Left ventricle myocardium inferior (tissue), 1 donor: ENCODE measurements at regions not wholly inside any gene's neighbourhood (a gene's known extent, or its start where the extent isn't known, plus 50 kb on each side); places are given as distances from the start of the nearest gene placed in this dataset.
"Not testable (repeated sequence)": the region's sequence is repeated elsewhere in the genome, so short reads cannot be mapped to it uniquely, and the experiment has no call there.

Source experiments
- DNase-seq: peaks from one replicate; pipeline ENCODE4 v3.0.0-alpha.2; 2020
- H3K27ac ChIP-seq: fragments of 200-600 bp; replicated peaks from 2 replicates; pipeline ENCODE4 v1.8.0; 2021
- H3K27me3 ChIP-seq: fragments of 200-600 bp; 2 replicates; pipeline ENCODE4 v1.8.0; 2021; ENCODE audit warnings: low read depth
- H3K36me3 ChIP-seq: fragments of 200-600 bp; 2 replicates; pipeline ENCODE4 v1.8.0; 2021
- H3K4me1 ChIP-seq: fragments of 200-600 bp; 2 replicates; pipeline ENCODE4 v1.8.0; 2021
- H3K4me3 ChIP-seq: fragments of 200-600 bp; 2 replicates; pipeline ENCODE4 v1.8.0; 2021; ENCODE audit warnings: mild to moderate bottlenecking, moderate library complexity
- H3K9me3 ChIP-seq: fragments of 200-600 bp; replicated peaks from 2 replicates; pipeline ENCODE4 v1.8.0; 2021
- intact Hi-C: fragments of 100-400 bp; cut with micrococcal nuclease; formaldehyde crosslinking; loops from one replicate; pipeline ENCODE4 v1.11.0; 2022
- TF ChIP-seq, protein P1 (sequence below): fragments of 200-600 bp; IDR thresholded peaks from 2 replicates; pipeline ENCODE4 v1.8.0; 2021; ENCODE audit warnings: antibody characterized with exemption, mild to moderate bottlenecking, borderline replicate concordance
- donor health status: DM: no; HTN: yes; CAD: no; lungs with severe emphysema.

DNA sequence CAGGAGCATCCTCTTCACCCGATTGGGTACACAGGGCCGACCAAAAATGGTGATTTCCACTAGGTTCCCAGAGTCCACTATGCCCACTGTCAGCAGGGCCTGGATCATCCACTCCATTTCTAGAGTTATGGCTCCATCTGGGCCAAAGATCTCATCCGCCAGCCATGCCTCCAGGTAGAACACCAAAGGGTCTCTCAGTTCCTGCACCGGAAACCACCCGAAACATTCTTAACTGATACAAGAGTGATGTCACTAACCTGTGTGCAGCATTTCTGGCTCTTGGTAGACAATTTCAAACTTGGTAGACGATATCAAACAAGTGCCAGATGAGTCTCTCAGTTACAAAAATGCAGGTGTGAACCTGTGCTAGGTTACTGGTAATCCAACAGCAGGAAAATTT lies 306.1 kb downstream of the BCOR start:
- no peaks in the 10 kb centered on the region for H3K4me1 ChIP-seq
- no peak overlapping the region for H3K27ac ChIP-seq
- H3K4me3 ChIP-seq, result no peak overlapping the region
- no peaks in the 10 kb centered on the region for H3K27me3 ChIP-seq
- no peaks in the 10 kb centered on the region for H3K36me3 ChIP-seq
- TF ChIP-seq, protein P1, sequence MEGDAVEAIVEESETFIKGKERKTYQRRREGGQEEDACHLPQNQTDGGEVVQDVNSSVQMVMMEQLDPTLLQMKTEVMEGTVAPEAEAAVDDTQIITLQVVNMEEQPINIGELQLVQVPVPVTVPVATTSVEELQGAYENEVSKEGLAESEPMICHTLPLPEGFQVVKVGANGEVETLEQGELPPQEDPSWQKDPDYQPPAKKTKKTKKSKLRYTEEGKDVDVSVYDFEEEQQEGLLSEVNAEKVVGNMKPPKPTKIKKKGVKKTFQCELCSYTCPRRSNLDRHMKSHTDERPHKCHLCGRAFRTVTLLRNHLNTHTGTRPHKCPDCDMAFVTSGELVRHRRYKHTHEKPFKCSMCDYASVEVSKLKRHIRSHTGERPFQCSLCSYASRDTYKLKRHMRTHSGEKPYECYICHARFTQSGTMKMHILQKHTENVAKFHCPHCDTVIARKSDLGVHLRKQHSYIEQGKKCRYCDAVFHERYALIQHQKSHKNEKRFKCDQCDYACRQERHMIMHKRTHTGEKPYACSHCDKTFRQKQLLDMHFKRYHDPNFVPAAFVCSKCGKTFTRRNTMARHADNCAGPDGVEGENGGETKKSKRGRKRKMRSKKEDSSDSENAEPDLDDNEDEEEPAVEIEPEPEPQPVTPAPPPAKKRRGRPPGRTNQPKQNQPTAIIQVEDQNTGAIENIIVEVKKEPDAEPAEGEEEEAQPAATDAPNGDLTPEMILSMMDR, result no peak
- H3K9me3 ChIP-seq, result no peaks in the 10 kb centered on the region
- DNase-seq, result no peak
- intact Hi-C loops, result no loop called here

DNA sequence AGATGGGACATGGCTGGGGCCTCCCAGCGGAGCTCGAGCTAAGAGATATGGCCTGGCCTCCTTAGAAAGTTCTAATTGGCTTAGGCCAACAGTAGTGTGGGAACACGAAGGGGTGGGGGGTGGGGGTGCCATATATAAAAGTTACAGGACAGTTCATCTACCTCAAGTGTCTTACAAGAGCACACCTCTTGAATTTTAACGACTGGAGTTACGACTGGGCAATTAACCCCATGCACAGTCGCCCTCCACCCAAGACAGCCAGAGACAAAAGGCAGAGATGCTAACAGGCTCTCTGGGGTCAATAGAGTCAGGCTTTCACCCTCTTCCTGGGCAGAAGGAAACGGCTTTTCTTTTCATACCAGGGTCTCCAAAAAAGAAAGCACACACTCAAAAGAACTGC lies 302.2 kb downstream of the BCOR start:
- Histone ChIP-seq H3K27me3 (no peaks in the 10 kb centered on the region), H3K4me1 (no peaks in the 10 kb centered on the region), H3K27ac (no peak overlapping the region), H3K36me3 (no peaks in the 10 kb centered on the region), H3K9me3 (no peaks in the 10 kb centered on the region), H3K4me3 (no peak overlapping the region)
- no peak for DNase-seq
- TF ChIP-seq, protein P1, result no peak
- intact Hi-C loops, result no loop called here

DNA sequence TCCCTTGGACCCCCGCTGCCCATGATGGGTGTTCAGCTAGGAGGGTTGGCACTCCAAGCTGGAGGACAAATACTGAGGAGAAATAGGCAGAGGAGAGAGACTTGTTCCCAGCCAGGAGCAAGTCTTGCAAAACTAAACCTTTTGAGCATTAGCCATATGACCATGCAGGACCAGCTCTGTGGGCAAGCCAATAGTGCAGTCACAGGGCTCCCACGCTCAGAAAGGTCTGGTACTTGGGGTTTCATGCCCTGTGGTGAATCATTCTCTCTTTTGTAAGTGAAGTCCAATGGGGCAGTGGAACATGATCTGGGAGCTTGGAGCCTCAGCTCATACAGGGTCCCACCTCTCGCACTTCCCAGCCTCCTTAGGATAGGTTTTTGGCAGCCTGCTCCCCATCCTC lies 300.9 kb downstream of the BCOR start:
- H3K36me3 ChIP-seq, result no peaks in the 10 kb centered on the region
- DNase-seq, result no peak
- H3K27ac ChIP-seq, result no peak overlapping the region
- intact Hi-C loops, result no loop called here
- H3K9me3 ChIP-seq, result no peaks in the 10 kb centered on the region
- H3K4me3 ChIP-seq, result no peak overlapping the region
- TF ChIP-seq, protein P1, result no peak
- H3K4me1 ChIP-seq, result no peaks in the 10 kb centered on the region
- H3K27me3 ChIP-seq, result no peaks in the 10 kb centered on the region

- H3K9me3 ChIP-seq, H3K27me3 ChIP-seq, intact Hi-C loops: not testable (repeated sequence)
Observed at GRCh38 chrX:39798488-39798887, 299.3 kb downstream of the BCOR start.

DNA sequence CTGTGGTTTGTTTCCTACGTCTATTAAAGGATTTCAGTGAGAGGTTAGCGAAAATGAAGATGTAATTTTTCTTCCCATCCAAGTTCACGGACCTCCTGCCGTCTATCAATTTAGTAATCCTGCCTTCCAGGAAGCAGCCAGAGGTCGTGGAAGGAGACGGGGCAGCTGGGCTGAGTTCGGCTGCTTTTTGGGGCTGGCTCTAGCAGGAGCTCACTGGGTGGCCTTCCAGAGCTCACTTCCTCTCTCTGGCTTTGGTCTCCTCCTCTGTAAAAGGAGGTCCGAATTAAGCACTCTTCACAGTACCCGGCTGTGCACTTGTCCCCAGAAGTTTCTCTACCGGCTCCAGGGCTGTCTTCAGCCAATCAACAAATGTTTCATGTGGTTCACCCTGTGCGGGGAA lies 295.4 kb downstream of the BCOR start:
- intact Hi-C loops, result no loop called here
- Histone ChIP-seq H3K9me3 (no peaks in the 10 kb centered on the region), H3K4me1 (no peaks in the 10 kb centered on the region), H3K36me3 (no peaks in the 10 kb centered on the region), H3K4me3 (no peak overlapping the region), H3K27ac (no peak overlapping the region), H3K27me3 (no peaks in the 10 kb centered on the region)
- TF ChIP-seq, protein P1, result no peak
- DNase-seq, result no peak

More at GRCh38 chrX:39798488-39798887, 299.3 kb downstream of the BCOR start:
- not testable (repeated sequence) for DNase-seq, H3K4me1 ChIP-seq, H3K4me3 ChIP-seq, H3K27ac ChIP-seq, H3K36me3 ChIP-seq

DNA sequence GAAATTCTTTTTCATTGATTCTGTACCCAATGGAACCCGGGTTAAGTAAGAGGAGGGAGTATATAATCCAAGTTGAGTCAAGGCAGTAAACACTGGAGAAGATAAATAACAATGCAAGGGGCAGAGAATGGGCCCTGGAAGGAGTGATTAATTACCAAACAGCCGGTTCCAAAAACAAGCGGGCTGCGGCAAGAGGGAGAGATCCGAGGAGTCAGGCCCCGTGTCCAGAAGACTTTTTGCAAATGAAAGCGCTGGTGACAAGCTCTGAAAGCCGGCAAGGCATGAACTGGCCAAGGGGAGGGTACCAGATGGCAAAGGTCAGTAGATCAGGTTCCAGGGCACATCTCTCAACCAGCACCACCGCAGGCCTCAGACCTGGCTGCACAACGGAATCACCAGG lies 294.9 kb downstream of the BCOR start:
- no peaks in the 10 kb centered on the region for H3K27me3 ChIP-seq
- H3K4me1 ChIP-seq, result no peaks in the 10 kb centered on the region
- TF ChIP-seq, protein P1, result no peak
- no peak for DNase-seq
- no peaks in the 10 kb centered on the region for H3K36me3 ChIP-seq
- no peak overlapping the region for H3K4me3 ChIP-seq
- H3K9me3 ChIP-seq, result no peaks in the 10 kb centered on the region
- intact Hi-C loops, result no loop called here
- no peak overlapping the region for H3K27ac ChIP-seq
